ENCODE measurements at regions not wholly inside any gene's neighbourhood (a gene's known extent, or its start where the extent isn't known, plus 50 kb on each side); places are given as distances from the start of the nearest gene placed in this dataset.

DNA sequence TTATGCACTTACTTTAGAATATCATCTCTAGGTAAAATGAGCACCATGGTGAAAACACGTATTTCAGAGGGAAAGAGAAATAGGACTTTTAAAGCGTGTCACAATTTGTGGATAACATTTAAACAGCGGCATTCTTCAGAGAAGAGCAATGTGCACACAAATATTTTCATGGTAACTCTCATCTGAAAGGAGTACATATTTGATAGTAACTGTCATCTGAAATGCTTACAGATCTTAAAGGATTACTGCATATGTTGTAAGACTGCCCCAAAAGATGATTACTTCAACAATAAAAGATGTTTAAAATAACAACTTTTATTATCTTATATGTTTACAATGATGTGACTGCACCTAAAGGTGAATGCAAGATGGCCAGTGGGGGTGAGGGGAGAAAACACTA, 408.8 kb downstream of the PLA2G4A start:
- no peaks in the 10 kb centered on the region for H3K9me3 ChIP-seq (ENCODE audit: low read depth, low read length)
- H3K4me3 ChIP-seq (ENCODE audit: low read length) = no peak overlapping the region
- H3K27me3 ChIP-seq (ENCODE audit: insufficient read depth, low read length) = no peaks in the 10 kb centered on the region
- no peaks in the 10 kb centered on the region for H3K4me1 ChIP-seq (ENCODE audit: insufficient read depth, low read length)

DNA sequence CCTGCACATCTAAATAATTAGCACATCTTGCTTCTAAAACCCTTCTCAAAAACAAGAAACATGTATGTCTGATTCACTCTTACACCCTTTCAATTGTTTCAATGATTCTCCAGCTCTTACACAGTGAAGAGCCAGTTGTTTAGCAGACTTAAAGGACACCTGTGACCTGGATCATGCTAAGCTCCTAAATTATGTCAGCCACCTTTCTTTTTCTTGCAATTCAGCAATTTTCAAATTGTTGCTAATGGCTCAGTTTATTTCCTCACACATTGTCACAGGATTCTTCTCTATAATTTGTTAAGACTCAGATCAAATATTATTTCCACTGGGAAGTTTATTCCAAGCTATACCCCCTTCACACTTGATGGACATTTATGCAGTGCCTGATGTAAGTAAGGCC, 413.2 kb downstream of the PLA2G4A start:
- H3K4me3 ChIP-seq (ENCODE audit: low read length) = no peak overlapping the region
- no peaks in the 10 kb centered on the region for H3K9me3 ChIP-seq (ENCODE audit: low read depth, low read length)
- H3K4me1 ChIP-seq (ENCODE audit: insufficient read depth, low read length) = no peaks in the 10 kb centered on the region
- H3K27me3 ChIP-seq (ENCODE audit: insufficient read depth, low read length) = no peaks in the 10 kb centered on the region

DNA sequence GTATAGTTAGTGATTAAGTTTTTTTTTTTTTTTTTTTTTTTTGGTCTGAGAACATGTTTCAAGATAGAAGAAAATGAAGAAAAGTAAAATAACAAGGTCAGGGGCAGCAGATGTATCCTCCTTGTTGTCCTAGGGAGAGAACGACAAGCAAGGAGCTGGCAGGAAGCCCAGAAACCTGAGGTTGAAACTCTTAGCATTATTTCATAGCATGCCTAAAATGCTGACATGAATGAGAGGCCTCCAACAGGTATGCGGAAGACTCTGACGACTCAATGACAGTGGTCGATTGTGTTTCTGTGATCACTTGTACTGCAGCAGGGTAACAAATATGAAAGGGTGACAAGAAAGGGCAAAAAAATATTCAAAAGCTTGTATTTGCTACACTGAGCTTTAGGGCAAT, 415.9 kb downstream of the PLA2G4A start:
- Histone ChIP-seq H3K9me3 (ENCODE audit: low read depth, low read length) (no peaks in the 10 kb centered on the region), H3K27me3 (ENCODE audit: insufficient read depth, low read length) (no peaks in the 10 kb centered on the region), H3K4me3 (ENCODE audit: low read length) (no peak overlapping the region), H3K4me1 (ENCODE audit: insufficient read depth, low read length) (no peaks in the 10 kb centered on the region)

DNA sequence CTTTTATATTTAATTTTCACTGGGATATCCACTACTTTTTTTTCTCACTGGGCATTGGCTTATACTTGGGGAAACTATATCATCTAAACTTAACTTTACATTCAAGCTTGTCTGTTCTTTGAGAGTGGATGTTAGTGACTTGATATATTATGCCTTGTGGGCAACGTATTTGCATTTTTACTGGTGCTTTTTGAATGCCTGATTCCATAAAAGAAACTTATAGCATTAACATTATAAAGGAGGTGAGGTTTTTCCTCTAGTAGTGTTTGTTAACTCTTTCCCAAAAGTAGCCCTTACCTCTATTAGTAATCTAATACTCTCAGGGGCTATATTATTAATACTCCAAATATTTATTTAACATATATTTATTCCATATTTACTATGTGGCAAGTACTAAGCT, 416.5 kb downstream of the PLA2G4A start:
- Histone ChIP-seq H3K4me1 (ENCODE audit: insufficient read depth, low read length) (no peaks in the 10 kb centered on the region), H3K4me3 (ENCODE audit: low read length) (no peak overlapping the region), H3K9me3 (ENCODE audit: low read depth, low read length) (no peaks in the 10 kb centered on the region), H3K27me3 (ENCODE audit: insufficient read depth, low read length) (no peaks in the 10 kb centered on the region)

DNA sequence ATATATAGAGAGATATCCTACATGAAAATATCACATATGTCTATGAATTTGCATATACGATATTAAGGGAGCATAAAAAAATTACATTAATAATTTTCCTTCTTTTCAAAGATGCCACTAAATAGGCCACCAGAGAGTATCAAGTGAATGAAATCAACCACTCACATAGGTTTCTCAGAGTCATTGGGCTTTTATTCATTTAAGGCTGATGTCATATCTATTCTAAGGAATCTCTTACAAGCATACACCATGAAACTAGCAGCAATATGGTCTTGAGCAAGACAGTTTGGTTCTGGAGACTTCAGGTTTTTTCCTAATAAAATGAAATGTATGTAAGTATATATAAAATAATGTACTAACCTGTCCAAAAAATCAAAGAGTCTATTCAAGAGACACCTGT, 420.4 kb downstream of the PLA2G4A start:
- Histone ChIP-seq H3K4me3 (ENCODE audit: low read length) (no peak overlapping the region), H3K27me3 (ENCODE audit: insufficient read depth, low read length) (no peaks in the 10 kb centered on the region), H3K4me1 (ENCODE audit: insufficient read depth, low read length) (no peaks in the 10 kb centered on the region), H3K9me3 (ENCODE audit: low read depth, low read length) (no peaks in the 10 kb centered on the region)

DNA sequence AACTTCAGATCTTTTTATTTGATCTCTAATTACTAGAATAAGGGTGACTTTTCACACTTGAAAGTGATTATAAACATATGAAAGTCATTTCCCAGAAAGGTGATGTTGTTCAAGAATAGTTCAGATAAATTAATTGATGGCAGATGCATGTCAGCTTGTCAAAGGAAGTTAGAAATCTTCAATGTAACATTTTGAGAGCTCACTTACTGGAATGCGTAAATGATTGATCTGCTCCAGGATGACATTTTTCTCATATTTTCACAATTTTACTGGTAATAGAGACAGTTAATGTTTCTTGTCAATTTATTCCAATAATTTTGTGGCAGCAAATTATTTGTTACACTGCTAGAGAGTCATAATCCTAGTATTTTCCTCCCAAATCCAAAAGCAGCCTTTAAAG, 424.2 kb downstream of the PLA2G4A start:
- Histone ChIP-seq H3K4me1 (ENCODE audit: insufficient read depth, low read length) (no peaks in the 10 kb centered on the region), H3K9me3 (ENCODE audit: low read depth, low read length) (no peaks in the 10 kb centered on the region), H3K4me3 (ENCODE audit: low read length) (no peak overlapping the region), H3K27me3 (ENCODE audit: insufficient read depth, low read length) (no peaks in the 10 kb centered on the region)

DNA sequence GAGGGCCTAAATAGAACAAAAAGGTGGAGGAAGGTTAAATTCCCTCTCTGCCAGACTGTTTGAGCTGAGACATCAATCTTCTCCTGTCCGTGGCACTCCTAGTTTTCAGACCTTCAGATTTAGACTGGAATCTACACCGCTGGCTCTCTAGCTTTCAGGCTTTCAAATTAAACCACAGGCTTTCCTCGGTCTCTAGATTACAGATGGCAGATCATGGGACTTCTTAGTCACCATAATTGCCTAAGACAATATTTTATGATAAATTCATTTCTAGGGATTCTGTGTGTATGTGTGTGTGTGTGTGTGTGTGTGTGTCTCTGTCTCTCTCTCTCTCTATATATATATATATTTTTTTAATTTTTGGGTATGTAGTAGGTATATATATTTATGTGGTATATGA, 428.7 kb downstream of the PLA2G4A start:
- H3K27me3 ChIP-seq (ENCODE audit: insufficient read depth, low read length) = no peaks in the 10 kb centered on the region
- H3K4me1 ChIP-seq (ENCODE audit: insufficient read depth, low read length) = no peaks in the 10 kb centered on the region
- H3K4me3 ChIP-seq (ENCODE audit: low read length) = no peak overlapping the region
- no peaks in the 10 kb centered on the region for H3K9me3 ChIP-seq (ENCODE audit: low read depth, low read length)

DNA sequence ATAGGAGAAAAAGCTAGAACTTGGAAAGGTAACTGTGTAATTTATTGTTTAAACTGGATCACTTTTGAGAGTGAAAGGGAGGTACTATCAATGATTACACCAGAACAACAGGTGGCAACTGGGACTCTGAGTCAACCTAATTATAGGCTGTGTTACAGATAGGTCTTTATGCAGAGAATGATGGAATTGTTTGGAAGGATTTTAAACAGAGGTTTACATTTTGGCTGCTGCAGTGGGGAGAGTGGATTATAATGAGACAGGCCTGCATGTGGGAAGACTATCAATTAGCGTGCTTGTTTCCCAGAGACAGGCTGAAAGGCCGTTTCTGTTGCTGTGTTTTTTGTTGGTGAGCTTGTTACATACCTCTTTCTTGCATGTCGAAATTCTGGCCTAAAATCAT, 432.9 kb downstream of the PLA2G4A start:
- H3K4me1 ChIP-seq (ENCODE audit: insufficient read depth, low read length) = no peaks in the 10 kb centered on the region
- H3K4me3 ChIP-seq (ENCODE audit: low read length) = no peak overlapping the region
- no peaks in the 10 kb centered on the region for H3K27me3 ChIP-seq (ENCODE audit: insufficient read depth, low read length)
- H3K9me3 ChIP-seq (ENCODE audit: low read depth, low read length) = no peaks in the 10 kb centered on the region

DNA sequence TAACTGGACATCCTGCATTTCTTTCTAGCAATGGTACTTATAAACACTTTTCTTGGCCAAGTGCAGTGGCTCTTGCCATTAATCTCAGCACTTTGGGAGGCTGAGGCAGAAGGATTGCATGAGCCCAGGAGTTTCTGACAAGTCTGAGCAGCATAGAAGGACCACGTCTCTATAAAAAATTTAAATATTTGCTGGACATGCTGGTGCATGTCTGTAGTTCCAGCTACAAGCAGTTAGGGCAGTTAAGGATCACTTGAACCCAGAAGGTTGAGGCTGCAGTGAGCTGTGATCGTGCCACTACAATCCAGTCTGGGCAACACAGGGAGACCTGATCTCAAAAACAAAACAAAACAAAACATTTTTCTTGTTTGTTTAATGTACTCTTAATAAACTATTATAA, 434.0 kb downstream of the PLA2G4A start:
- Histone ChIP-seq H3K27me3 (ENCODE audit: insufficient read depth, low read length) (no peaks in the 10 kb centered on the region), H3K4me1 (ENCODE audit: insufficient read depth, low read length) (no peaks in the 10 kb centered on the region), H3K9me3 (ENCODE audit: low read depth, low read length) (no peaks in the 10 kb centered on the region), H3K4me3 (ENCODE audit: low read length) (no peak overlapping the region)

DNA sequence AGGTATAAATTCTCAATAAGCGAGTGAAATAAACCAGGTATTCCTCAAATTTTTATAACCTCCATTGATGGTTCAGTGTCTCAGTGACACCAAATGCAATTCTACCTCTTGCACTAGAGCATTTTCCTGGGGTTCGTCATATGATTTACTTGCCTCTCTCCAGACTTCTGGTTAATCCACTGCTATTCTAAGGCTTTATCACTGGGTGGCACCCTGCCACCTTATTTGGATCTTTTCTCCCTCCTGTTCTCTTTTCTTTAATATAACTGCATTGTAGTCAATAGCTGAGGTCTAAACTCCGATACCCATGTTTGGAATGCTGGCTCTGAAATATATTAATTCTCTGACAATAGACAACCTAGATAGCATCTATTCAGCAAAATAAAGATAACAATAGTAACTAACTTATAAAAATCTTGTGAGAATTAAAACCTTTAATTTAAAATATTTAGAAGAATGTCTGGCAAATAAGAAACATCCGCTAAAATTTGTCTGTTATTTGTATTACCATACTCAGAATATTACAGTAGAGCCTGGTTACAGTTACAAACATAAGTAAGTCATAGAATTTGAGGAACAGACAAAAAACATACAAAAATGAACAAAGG, 436.4 kb downstream of the PLA2G4A start:
- H3K9me3 ChIP-seq (ENCODE audit: low read depth, low read length) = no peaks in the 10 kb centered on the region
- no peaks in the 10 kb centered on the region for H3K4me1 ChIP-seq (ENCODE audit: insufficient read depth, low read length)
- no peak overlapping the region for H3K4me3 ChIP-seq (ENCODE audit: low read length)
- no peaks in the 10 kb centered on the region for H3K27me3 ChIP-seq (ENCODE audit: insufficient read depth, low read length)

DNA sequence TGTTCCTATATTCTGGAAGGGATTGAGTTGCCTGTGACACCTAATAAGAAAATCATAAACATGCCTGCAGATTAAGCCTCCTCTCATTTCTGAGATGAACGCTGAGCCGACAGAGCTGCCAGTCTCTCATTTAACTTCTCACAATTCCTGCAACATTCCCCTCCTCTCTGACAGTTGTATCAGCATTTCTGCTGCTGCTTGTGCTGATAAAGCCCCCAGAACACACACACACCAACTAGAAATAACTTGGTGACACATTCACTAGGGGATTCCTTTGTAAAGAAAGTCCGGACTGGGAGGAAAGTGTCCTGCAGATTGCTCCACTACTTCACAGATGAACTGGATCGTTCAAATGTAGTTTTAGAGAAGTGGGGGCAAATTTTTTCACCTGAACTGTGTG, 437.3 kb downstream of the PLA2G4A start:
- H3K4me1 ChIP-seq (ENCODE audit: insufficient read depth, low read length) = no peaks in the 10 kb centered on the region
- H3K4me3 ChIP-seq (ENCODE audit: low read length) = no peak overlapping the region
- no peaks in the 10 kb centered on the region for H3K27me3 ChIP-seq (ENCODE audit: insufficient read depth, low read length)
- no peaks in the 10 kb centered on the region for H3K9me3 ChIP-seq (ENCODE audit: low read depth, low read length)

DNA sequence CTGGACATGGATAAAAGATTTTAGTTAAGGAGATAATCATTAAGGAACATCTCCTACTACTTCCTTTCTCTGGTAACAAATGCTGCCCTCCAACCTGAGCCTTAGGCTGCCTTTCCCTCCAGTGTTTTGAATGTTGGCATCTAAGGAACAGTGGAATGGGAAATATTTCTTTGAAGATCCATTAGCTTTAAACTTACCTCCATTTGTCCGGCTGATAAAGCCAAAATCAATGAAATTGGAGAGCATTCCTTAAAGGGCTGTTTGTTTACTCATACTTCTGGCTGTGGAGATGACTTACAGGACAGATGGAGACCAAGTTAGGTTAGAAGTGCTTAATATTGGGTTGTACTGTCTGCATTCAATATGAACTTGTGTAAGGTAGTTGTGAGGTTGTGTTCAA, 439.1 kb downstream of the PLA2G4A start:
- Histone ChIP-seq H3K27me3 (ENCODE audit: insufficient read depth, low read length) (no peaks in the 10 kb centered on the region), H3K4me3 (ENCODE audit: low read length) (no peak overlapping the region), H3K4me1 (ENCODE audit: insufficient read depth, low read length) (no peaks in the 10 kb centered on the region), H3K9me3 (ENCODE audit: low read depth, low read length) (no peaks in the 10 kb centered on the region)

DNA sequence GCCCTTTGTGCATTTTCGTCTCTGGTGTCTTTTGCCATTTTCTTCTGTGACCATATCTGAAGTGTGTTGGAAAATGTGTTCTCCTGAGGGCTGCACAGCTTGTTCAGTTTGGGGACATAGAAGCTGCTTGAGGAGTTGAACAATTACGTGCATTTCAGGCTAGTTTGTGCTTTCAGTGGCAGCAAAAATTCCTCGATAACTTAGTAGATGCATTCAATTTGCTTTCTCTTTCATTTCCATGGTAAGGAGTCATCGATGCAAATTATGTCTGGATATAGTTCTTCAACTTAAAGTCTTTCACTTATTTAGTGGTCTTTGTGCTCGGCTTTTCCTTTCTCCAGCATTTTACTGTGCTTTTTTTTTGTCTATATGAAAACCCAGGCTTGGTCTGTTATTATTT, 441.5 kb downstream of the PLA2G4A start:
- no peaks in the 10 kb centered on the region for H3K4me1 ChIP-seq (ENCODE audit: insufficient read depth, low read length)
- no peaks in the 10 kb centered on the region for H3K27me3 ChIP-seq (ENCODE audit: insufficient read depth, low read length)
- H3K9me3 ChIP-seq (ENCODE audit: low read depth, low read length) = no peaks in the 10 kb centered on the region
- no peak overlapping the region for H3K4me3 ChIP-seq (ENCODE audit: low read length)

DNA sequence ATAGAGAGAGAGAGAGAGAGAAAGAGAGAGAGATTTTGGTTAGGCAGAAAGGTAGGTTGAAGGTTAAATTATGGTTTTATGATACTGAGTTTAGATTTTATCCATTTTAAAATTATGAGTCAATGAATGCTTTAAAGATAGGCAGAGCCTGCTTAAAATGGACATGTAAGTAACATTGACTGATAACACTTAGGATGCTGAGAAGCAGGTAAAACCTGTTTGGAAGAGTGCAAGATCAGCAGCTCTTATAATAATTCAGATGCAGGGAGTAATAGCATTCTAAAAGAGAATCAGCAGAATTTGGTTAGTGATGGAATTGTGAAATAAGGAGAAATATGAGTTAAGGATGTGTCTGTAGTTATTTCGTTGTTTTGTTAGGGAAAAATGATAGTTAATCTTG, 446.6 kb downstream of the PLA2G4A start:
- no peak overlapping the region for H3K4me3 ChIP-seq (ENCODE audit: low read length)
- no peaks in the 10 kb centered on the region for H3K4me1 ChIP-seq (ENCODE audit: insufficient read depth, low read length)
- no peaks in the 10 kb centered on the region for H3K9me3 ChIP-seq (ENCODE audit: low read depth, low read length)
- no peaks in the 10 kb centered on the region for H3K27me3 ChIP-seq (ENCODE audit: insufficient read depth, low read length)

DNA sequence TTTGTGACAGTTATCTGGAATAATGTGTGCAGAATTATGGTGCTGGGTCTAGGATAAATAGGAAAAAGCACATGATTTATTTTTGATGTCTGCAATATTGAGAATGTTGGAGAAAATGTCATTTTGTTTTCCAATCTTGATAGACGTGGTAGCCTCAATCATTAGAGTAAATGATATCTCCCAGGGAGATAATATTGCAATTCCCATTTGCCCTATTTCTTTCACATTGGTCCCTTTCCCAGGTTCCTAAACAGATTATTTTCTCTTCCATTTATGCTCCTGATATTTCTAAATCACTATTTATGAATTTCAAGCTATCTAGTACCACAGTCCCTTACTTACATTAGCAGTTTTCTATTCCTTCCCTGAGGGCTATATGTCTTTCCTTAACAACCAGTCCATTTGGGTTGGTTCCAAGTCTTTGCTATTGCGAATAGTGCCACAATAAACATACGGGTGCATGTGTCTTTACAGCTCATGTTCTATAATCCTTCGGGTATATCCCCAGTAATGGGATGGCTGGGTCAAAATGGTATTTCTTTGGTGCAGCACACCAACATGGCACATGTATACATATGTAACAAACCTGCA, 447.3 kb downstream of the PLA2G4A start:
- no peak overlapping the region for H3K4me3 ChIP-seq (ENCODE audit: low read length)
- H3K4me1 ChIP-seq (ENCODE audit: insufficient read depth, low read length) = no peaks in the 10 kb centered on the region
- no peaks in the 10 kb centered on the region for H3K27me3 ChIP-seq (ENCODE audit: insufficient read depth, low read length)
- H3K9me3 ChIP-seq (ENCODE audit: low read depth, low read length) = no peaks in the 10 kb centered on the region

DNA sequence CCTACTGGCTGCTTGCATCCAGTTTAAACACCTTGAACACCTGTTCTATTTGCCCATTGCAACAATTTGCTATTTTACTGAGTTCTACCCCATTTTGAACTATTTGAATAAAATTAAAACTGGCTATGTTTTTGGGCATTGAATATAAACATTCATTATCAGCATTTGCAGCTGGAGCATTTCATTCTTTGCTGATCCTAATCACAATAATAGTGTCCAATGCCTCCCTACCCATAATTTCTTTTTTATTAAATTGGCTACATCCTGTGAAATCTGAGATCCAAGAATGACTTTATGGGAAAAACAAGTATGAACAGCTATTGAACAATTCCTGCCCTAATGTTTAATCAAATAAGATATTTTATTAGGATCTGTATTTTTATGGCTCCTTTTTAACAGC, 447.9 kb downstream of the PLA2G4A start:
- no peaks in the 10 kb centered on the region for H3K9me3 ChIP-seq (ENCODE audit: low read depth, low read length)
- no peak overlapping the region for H3K4me3 ChIP-seq (ENCODE audit: low read length)
- no peaks in the 10 kb centered on the region for H3K4me1 ChIP-seq (ENCODE audit: insufficient read depth, low read length)
- no peaks in the 10 kb centered on the region for H3K27me3 ChIP-seq (ENCODE audit: insufficient read depth, low read length)
